Spleen (tissue), 11 donors: ENCODE measurements at regions not wholly inside any gene's neighbourhood (a gene's known extent, or its start where the extent isn't known, plus 50 kb on each side); places are given as distances from the start of the nearest gene placed in this dataset.

Source experiments
- DNase-seq: peaks from one replicate; pipeline ENCODE4 v3.0.0-alpha.2; 2020
- H3K27ac ChIP-seq, 8 donors: fragments of 200-600 bp; sonication (generic) in 7 of 8; 1 replicate in 4 of 8; 2 replicates in 4 of 8; pipeline versions ENCODE4 v1.5.0 to v1.8.0; 2016 to 2021; ENCODE audit warnings: inconsistent platforms in 4 of 8, mild to moderate bottlenecking in 4 of 8, moderate library complexity in 1 of 8
- H3K27me3 ChIP-seq, 7 donors: fragments of 200-600 bp; sonication (generic) in 6 of 7; replicated peaks in 1 of 7; 1 replicate in 4 of 7; 2 replicates in 3 of 7; pipeline versions ENCODE4 v1.5.0 to v1.8.0; 2016 to 2021; ENCODE audit warnings: inconsistent platforms in 3 of 7, mild to moderate bottlenecking in 1 of 7
- H3K36me3 ChIP-seq, 6 donors: fragments of 200-600 bp; sonication (generic) in 5 of 6; 1 replicate in 4 of 6; 2 replicates in 2 of 6; pipeline versions ENCODE4 v1.5.0 to v1.8.0; 2016 to 2021; ENCODE audit warnings: inconsistent platforms in 2 of 6
- H3K4me1 ChIP-seq, 6 donors: fragments of 200-600 bp; sonication (generic) in 5 of 6; 1 replicate in 3 of 6; 2 replicates in 3 of 6; pipeline versions ENCODE4 v1.5.0 to v1.8.0; 2016 to 2021; ENCODE audit warnings: inconsistent platforms in 3 of 6
- H3K4me3 ChIP-seq, 8 donors: fragments of 200-600 bp; sonication (generic) in 7 of 8; 1 replicate in 4 of 8; 2 replicates in 4 of 8; pipeline versions ENCODE4 v1.5.0 to v1.8.0; 2016 to 2021; ENCODE audit warnings: inconsistent platforms in 4 of 8, mild to moderate bottlenecking in 4 of 8, moderate library complexity in 2 of 8
- H3K9me3 ChIP-seq, 8 donors: fragments of 200-600 bp; sonication (generic) in 7 of 8; 1 replicate in 4 of 8; 2 replicates in 4 of 8; pipeline versions ENCODE4 v1.5.0 to v1.8.0; 2016 to 2021; ENCODE audit warnings: inconsistent platforms in 4 of 8
- CTCF ChIP-seq, 11 experiments: fragments of 200-600 bp in 7 of 11; fragments of 450-650 bp in 4 of 11; sonication (generic) in 4 of 11; IDR thresholded peaks in 8 of 11; conservative IDR thresholded peaks in 3 of 11; 1 replicate in 7 of 11; 2 replicates in 4 of 11; pipeline versions ENCODE4 v1.4.0 to v1.8.0; 2016 to 2021; ENCODE audit warnings: antibody characterized with exemption in 11 of 11, inconsistent platforms in 4 of 11, mild to moderate bottlenecking in 1 of 11
- POLR2A ChIP-seq, 3 donors: fragments of 450-650 bp; IDR thresholded peaks; one replicate each; pipeline ENCODE4 v1.5.1; 2017; ENCODE audit warnings: antibody characterized with exemption in 3 of 3, mild to moderate bottlenecking in 1 of 3
- POLR2AphosphoS5 ChIP-seq, 3 donors: sonication (generic); formaldehyde crosslinking; IDR thresholded peaks; one replicate each; pipeline ENCODE4 v1.5.1; 2017; ENCODE audit warnings: antibody characterized with exemption in 3 of 3
- WGBS, 5 donors: extraction: QIAGEN DNeasy Blood & Tissue Kit in 3 of 5; methylation state at CpG; one replicate each; pipeline versions ENCODE4 v1.1.5 to v1.1.7; 2013 to 2018; 5-methylcytosine and 5-hydroxymethylcytosine counted together
- intact Hi-C: fragments of 100-400 bp; cut with DNase I; formaldehyde crosslinking; loops from one replicate; pipeline ENCODE4 v1.15.0; 2023; ENCODE audit warnings: low total_unique reads
- donor health status: healthy with polysubstance abuse.
- donor health status: DM: no; HTN: no; CAD: no; lungs with moderate emphysema.
- donor health status: DM: no; HTN: no; CAD: no.
- donor health status: Bipolar disorder and iron deficiency.
- donor health status: healthy.
- donor health status: DM: no; HTN: no; CAD: no.
- donor health status: DM: yes; HTN: yes; CAD: no.

GRCh38 chrX:572538-573124 is 58.0 kb upstream of the SHOX start:
- intact Hi-C loops = no loop called here
- Histone ChIP-seq H3K36me3 (no peaks in the 10 kb centered on the region), H3K27ac (no peak overlapping the region), H3K27me3 (no peaks in the 10 kb centered on the region), H3K9me3 (peaks cover 0 to 24% (median 12%) of the 10 kb centered on the region in 8 donors), H3K4me1 (no peaks in the 10 kb centered on the region), H3K4me3 (no peak overlapping the region)
- TF ChIP-seq POLR2A (IDR thresholded peaks at IDR 0.05) (no peak), CTCF (IDR thresholded peaks at IDR 0.05 in 8 of 11, conservative IDR thresholded peaks at IDR 0.05 in 3 of 11) (no peak), POLR2AphosphoS5 (IDR thresholded peaks at IDR 0.05) (no peak)
- 74 to 87% (median 78%) methylated on average over 12 of the region's 12 CpGs for WGBS, 5 donors
- no peak for DNase-seq

GRCh38 chrX:574251-574650 is 56.3 kb upstream of the SHOX start:
- intact Hi-C loops = no loop called here

GRCh38 chrX:574830-575229 is 55.8 kb upstream of the SHOX start:
- Histone ChIP-seq H3K4me3 (no peak overlapping the region), H3K27ac (no peak overlapping the region), H3K4me1 (no peaks in the 10 kb centered on the region), H3K27me3 (no peaks in the 10 kb centered on the region), H3K36me3 (no peaks in the 10 kb centered on the region), H3K9me3 (peaks cover 0 to 26% (median 12%) of the 10 kb centered on the region in 8 donors)
- DNase-seq = no peak
- TF ChIP-seq POLR2AphosphoS5 (IDR thresholded peaks at IDR 0.05) (no peak), CTCF (IDR thresholded peaks at IDR 0.05 in 8 of 11, conservative IDR thresholded peaks at IDR 0.05 in 3 of 11) (no peak)
- 54 to 84% (median 64%) methylated on average over 2 to 6 of the region's 6 CpGs for WGBS, 5 donors
- intact Hi-C loops = no loop called here

More at GRCh38 chrX:574251-574650, 56.3 kb upstream of the SHOX start:
- Histone ChIP-seq H3K36me3 (no peaks in the 10 kb centered on the region), H3K4me3 (no peak overlapping the region), H3K4me1 (no peaks in the 10 kb centered on the region), H3K9me3 (peaks cover 0 to 26% (median 12%) of the 10 kb centered on the region in 8 donors), H3K27me3 (no peaks in the 10 kb centered on the region), H3K27ac (no peak overlapping the region)
- TF ChIP-seq CTCF (IDR thresholded peaks at IDR 0.05 in 8 of 11, conservative IDR thresholded peaks at IDR 0.05 in 3 of 11) (no peak), POLR2AphosphoS5 (IDR thresholded peaks at IDR 0.05) (no peak), POLR2A (IDR thresholded peaks at IDR 0.05) (no peak)
- WGBS, 5 donors = 60 to 89% (median 84%) methylated on average over 13 to 14 of the region's 14 CpGs
- no peak for DNase-seq

GRCh38 chrX:576904-577560 is 53.6 kb upstream of the SHOX start:
- Histone ChIP-seq H3K27me3 (no peaks in the 10 kb centered on the region), H3K9me3 (peaks cover 0 to 29% (median 12%) of the 10 kb centered on the region in 8 donors), H3K27ac (no peak overlapping the region), H3K36me3 (no peaks in the 10 kb centered on the region), H3K4me1 (no peaks in the 10 kb centered on the region), H3K4me3 (no peak overlapping the region)
- intact Hi-C loops = no loop called here
- 74 to 84% (median 82%) methylated on average over 7 of the region's 7 CpGs for WGBS, 5 donors
- DNase-seq = no peak
- no peak for TF ChIP-seq CTCF (IDR thresholded peaks at IDR 0.05 in 8 of 11, conservative IDR thresholded peaks at IDR 0.05 in 3 of 11)
- TF ChIP-seq POLR2AphosphoS5 (IDR thresholded peaks at IDR 0.05) = no peak
- TF ChIP-seq POLR2A (IDR thresholded peaks at IDR 0.05) = no peak
